GM06990 (cell line): ENCODE measurements at regions not wholly inside any gene's neighbourhood (a gene's known extent, or its start where the extent isn't known, plus 50 kb on each side); places are given as distances from the start of the nearest gene placed in this dataset.
A peak's percentile ranks its signal among the peaks of the same experiment; 100 is the strongest.

Experiments used
- DNase-seq: peaks from one replicate; pipeline ENCODE4 v3.0.0-alpha.2; 2011; ENCODE audit not compliant: insufficient read length; ENCODE audit errors: extremely low read depth
- H3K27me3 ChIP-seq: replicated peaks from 2 replicates; pipeline ENCODE4 v1.6.0; 2011; ENCODE audit warnings: low read length; ENCODE audit not compliant: control insufficient read depth, insufficient read depth
- H3K36me3 ChIP-seq: 2 replicates; pipeline ENCODE4 v1.5.1; 2011; ENCODE audit warnings: low read length; ENCODE audit not compliant: control insufficient read depth, insufficient read depth
- H3K4me3 ChIP-seq: replicated peaks from 2 replicates; pipeline ENCODE4 v1.5.1; 2011; ENCODE audit warnings: low read depth, mild to moderate bottlenecking, control low read depth, low read length
- CTCF ChIP-seq: IDR thresholded peaks from 2 replicates; pipeline ENCODE4 v1.5.1; 2011; ENCODE audit warnings: low read length, control low read depth, mild to moderate bottlenecking, inconsistent platforms; ENCODE audit not compliant: insufficient read depth, poor library complexity, severe bottlenecking

GRCh38 chr17:55607731-55608341 is 96.6 kb upstream of the SMIM36 start:
- no peaks in the 10 kb centered on the region for H3K27me3 ChIP-seq
- H3K4me3 ChIP-seq: no peak overlapping the region
- TF ChIP-seq CTCF: no peak
- no peak for DNase-seq
- no peaks in the 10 kb centered on the region for H3K36me3 ChIP-seq

- no peaks in the 10 kb centered on the region for H3K27me3 ChIP-seq
- DNase-seq: no peak
- TF ChIP-seq CTCF: no peak
- H3K36me3 ChIP-seq: no peaks in the 10 kb centered on the region
- H3K4me3 ChIP-seq: no peak overlapping the region
Observed at GRCh38 chr17:55606488-55606815, 95.2 kb upstream of the SMIM36 start.

GRCh38 chr17:55605705-55606487 is 94.6 kb upstream of the SMIM36 start:
- no peak for TF ChIP-seq CTCF
- Histone ChIP-seq H3K4me3 (no peak overlapping the region), H3K27me3 (no peaks in the 10 kb centered on the region), H3K36me3 (no peaks in the 10 kb centered on the region)
- DNase-seq: no peak

- Histone ChIP-seq H3K4me3 (no peak overlapping the region), H3K27me3 (no peaks in the 10 kb centered on the region), H3K36me3 (no peaks in the 10 kb centered on the region)
- TF ChIP-seq CTCF: peak; percentile 76
- DNase-seq: no peak
Observed at GRCh38 chr17:55601874-55602364, 90.7 kb upstream of the SMIM36 start.

DNA sequence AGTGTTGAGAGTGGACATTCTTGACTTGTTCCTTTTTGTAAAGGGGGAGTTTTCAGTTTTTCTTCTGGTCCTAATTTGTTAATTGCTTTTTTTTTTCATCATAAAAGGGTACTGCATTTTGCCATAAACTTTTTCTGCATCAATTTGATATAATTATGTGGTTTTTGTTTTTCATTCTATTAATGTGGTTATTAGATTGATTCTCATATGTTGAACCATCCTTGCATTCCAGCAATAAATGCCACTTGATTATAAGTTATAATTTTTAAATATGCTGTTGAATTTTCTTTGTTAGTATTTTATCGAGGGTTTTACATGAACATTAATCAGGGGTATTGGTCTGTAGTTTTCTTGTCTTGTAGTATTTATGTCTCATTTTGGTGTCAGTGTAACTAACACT is 87.2 kb upstream of the SMIM36 start:
- H3K27me3 ChIP-seq: no peaks in the 10 kb centered on the region
- no peak for DNase-seq
- H3K4me3 ChIP-seq: no peak overlapping the region
- no peaks in the 10 kb centered on the region for H3K36me3 ChIP-seq
- no peak for TF ChIP-seq CTCF
